Heart left ventricle (tissue), 16 donors: ENCODE measurements at regions not wholly inside any gene's neighbourhood (a gene's known extent, or its start where the extent isn't known, plus 50 kb on each side); places are given as distances from the start of the nearest gene placed in this dataset.
"Not testable (repeated sequence)": the region's sequence is repeated elsewhere in the genome, so short reads cannot be mapped to it uniquely, and the experiment has no call there.

Experiments used
- ATAC-seq, 4 donors: fragments of 200-7000 bp; cut with Tn5 transposase; one replicate each; pipeline ENCODE4 v1.9.1; 2020 to 2022; ENCODE audit warnings: moderate library complexity in 4 of 4, mild to moderate bottlenecking in 3 of 4, moderate number of reproducible peaks in 1 of 4
- DNase-seq, 5 donors: peaks; one replicate each; pipeline ENCODE4 v3.0.0-alpha.2; 2020
- H3K27ac ChIP-seq, 12 donors: fragments of 200-600 bp; sonication (generic) in 4 of 12; one replicate each; pipeline versions ENCODE4 v1.5.0 to v1.8.0; 2016 to 2022; ENCODE audit warnings: mild to moderate bottlenecking in 2 of 12
- H3K27me3 ChIP-seq, 9 donors: fragments of 200-600 bp; sonication (generic) in 2 of 9; one replicate each; pipeline versions ENCODE4 v1.5.1 to v1.8.0; 2016 to 2022; ENCODE audit warnings: mild to moderate bottlenecking in 3 of 9
- H3K36me3 ChIP-seq, 9 donors: fragments of 200-600 bp; sonication (generic) in 2 of 9; one replicate each; pipeline versions ENCODE4 v1.5.0 to v1.8.0; 2018 to 2022; ENCODE audit warnings: mild to moderate bottlenecking in 2 of 9
- H3K4me1 ChIP-seq, 12 donors: fragments of 200-600 bp; sonication (generic) in 4 of 12; one replicate each; pipeline versions ENCODE4 v1.5.0 to v1.8.0; 2016 to 2022; ENCODE audit warnings: mild to moderate bottlenecking in 3 of 12
- H3K4me3 ChIP-seq, 12 donors: fragments of 200-600 bp; sonication (generic) in 4 of 12; one replicate each; pipeline versions ENCODE4 v1.5.0 to v1.8.0; 2017 to 2022; ENCODE audit warnings: mild to moderate bottlenecking in 9 of 12, moderate library complexity in 4 of 12
- H3K9me3 ChIP-seq, 12 donors: fragments of 200-600 bp; sonication (generic) in 4 of 12; one replicate each; pipeline versions ENCODE4 v1.5.0 to v1.8.0; 2016 to 2022; ENCODE audit warnings: mild to moderate bottlenecking in 1 of 12
- CTCF ChIP-seq, 12 donors: fragments of 200-600 bp; sonication (generic) in 4 of 12; IDR thresholded peaks; one replicate each; pipeline versions ENCODE4 v1.5.0 to v1.8.0; 2018 to 2022; ENCODE audit warnings: antibody characterized with exemption in 12 of 12, mild to moderate bottlenecking in 5 of 12
- POLR2A ChIP-seq, 2 donors: fragments of 450-650 bp; IDR thresholded peaks; one replicate each; pipeline ENCODE4 v1.6.1; 2017; ENCODE audit warnings: antibody characterized with exemption in 2 of 2, mild to moderate bottlenecking in 2 of 2, moderate library complexity in 2 of 2
- WGBS, 4 donors: extraction: QIAGEN DNeasy Blood & Tissue Kit in 2 of 4; methylation state at CpG; one replicate each; pipeline versions ENCODE4 v1.1.5 to v1.1.7; 2013 to 2018; 5-methylcytosine and 5-hydroxymethylcytosine counted together
- intact Hi-C, 10 donors: fragments of 100-400 bp; cut with DNase I; formaldehyde crosslinking; loops; one replicate each; pipeline versions ENCODE4 v1.11.1 to v1.14.2; 2022
- microRNA-seq, 4 donors: library from miRNA; unstranded; fragments of <30 nt; microRNA quantifications; one replicate each; pipeline versions ENCODE4 to v1.2.0, GENCODE V29; 2017 to 2020
- donor health status: ischemic (EF 13 %, LVEDD 7.1; RV severe dilation, severe dysfunction).
- donor health status: healthy with polysubstance abuse.
- donor health status: DM: no; HTN: yes; CAD: no.
- donor health status: DM: no; HTN: no; CAD: no.
- donor health status: ischemic (EF 25% LVEDD 6.9; RV normal size, moderate dysfunction).
- donor health status: ischemic (EF 25% LVEDD 5.7; RV mildly dilated, moderate dysfunction).
- donor health status: healthy.
- donor health status: DM: yes; HTN: yes; CAD: no.
- donor health status: ischemic (EF 35%, LVEDD 5.7; RV mildly dilated, moderate dysfunction).
- donor health status: nonischemic (EF 11% LVEDD 7.7; RV severe dilation, severe dysfunction).
- donor health status: DM: yes; HTN: yes; CAD: no.
- donor health status: PGD.
- donor health status: ischemic (EF 29% LVEDD 5.4; RV normal size, mild dysfunction).
- donor health status: nonischemic (EF 23%, LVEDD 6.1; RV moderate dilation, normal function).

DNA sequence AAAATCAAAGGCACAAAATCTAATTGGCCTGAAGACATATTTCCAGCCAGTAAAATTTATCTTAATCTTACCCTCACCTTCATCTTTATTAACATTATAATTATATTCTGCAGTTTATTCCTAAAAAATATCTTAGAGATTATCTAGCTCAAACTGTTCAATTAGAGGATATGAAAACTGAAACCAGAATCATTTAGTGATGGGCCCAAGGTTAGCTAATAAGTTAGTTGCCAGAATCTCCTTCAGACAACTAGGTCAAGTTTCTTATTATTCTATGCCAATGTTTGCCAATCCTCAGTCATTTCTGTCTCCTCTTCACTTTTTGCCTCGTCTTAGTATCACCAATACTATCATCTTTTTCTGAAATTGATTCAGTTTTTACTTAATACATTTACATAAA is 56.0 kb upstream of the RASA1 start:
- no peaks in the 10 kb centered on the region for H3K4me1 ChIP-seq
- no peak overlapping the region for H3K4me3 ChIP-seq
- ATAC-seq: no peak
- TF ChIP-seq POLR2A (IDR thresholded peaks at IDR 0.05) (no peak), CTCF (IDR thresholded peaks at IDR 0.05) (no peak)
- no peak overlapping the region for H3K27ac ChIP-seq
- no peaks in the 10 kb centered on the region for H3K27me3 ChIP-seq
- H3K9me3 ChIP-seq: peaks cover 0 to 12% (median 0%) of the 10 kb centered on the region in 12 donors
- 45 to 63% (median 48%) methylated on average over 1 of the region's 1 CpG for WGBS, 4 donors
- no peak for DNase-seq
- intact Hi-C loops: no loop called here
- H3K36me3 ChIP-seq: no peaks in the 10 kb centered on the region

GRCh38 chr5:87212183-87212582 is 55.5 kb upstream of the RASA1 start:
- H3K27ac ChIP-seq, DNase-seq, H3K36me3 ChIP-seq, H3K27me3 ChIP-seq, H3K4me1 ChIP-seq, H3K4me3 ChIP-seq, intact Hi-C loops, ATAC-seq: not testable (repeated sequence)
- 33 to 89% (median 76%) methylated on average over 2 of the region's 2 CpGs for WGBS, 4 donors
- H3K9me3 ChIP-seq: peaks cover 0 to 12% (median 0%) of the 10 kb centered on the region in 12 donors

DNA sequence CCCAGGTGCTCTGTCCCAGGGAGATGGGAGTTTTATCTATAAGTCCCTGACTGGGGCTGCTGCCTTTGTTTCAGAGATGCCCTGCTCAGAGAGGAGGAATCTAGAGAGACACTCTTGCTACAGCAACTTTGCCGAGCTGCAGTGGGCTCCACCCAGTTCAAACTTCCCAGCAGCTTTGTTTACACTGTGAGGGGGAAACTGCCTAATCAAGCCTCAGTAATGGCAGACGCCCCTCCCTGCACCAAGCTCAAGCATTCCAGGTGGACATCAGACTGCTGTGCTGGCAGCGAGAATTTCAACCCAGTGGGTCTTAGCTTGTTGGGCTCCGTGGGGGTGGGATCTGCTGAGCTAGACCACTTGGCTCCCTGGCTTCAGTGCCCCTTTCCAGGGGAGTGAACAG is 50.2 kb upstream of the RASA1 start:
- H3K9me3 ChIP-seq: peaks cover 0 to 12% (median 0%) of the 10 kb centered on the region in 12 donors
- DNase-seq, ATAC-seq, intact Hi-C loops, H3K27me3 ChIP-seq, H3K4me1 ChIP-seq, H3K4me3 ChIP-seq, H3K36me3 ChIP-seq, H3K27ac ChIP-seq: not testable (repeated sequence)
- 49 to 69% (median 58%) methylated on average over 4 of the region's 4 CpGs for WGBS, 4 donors

Small RNA genes lying in the stretch of these regions (microRNA-seq; reads per million reads assigned to microRNA genes)
- 0 reads per million in 4 donors for gene MIR4280
